PC-3 (cell line): ENCODE measurements at regions not wholly inside any gene's neighbourhood (a gene's known extent, or its start where the extent isn't known, plus 50 kb on each side); places are given as distances from the start of the nearest gene placed in this dataset.
"Not testable (repeated sequence)": the region's sequence is repeated elsewhere in the genome, so short reads cannot be mapped to it uniquely, and the experiment has no call there.

Experiments
- CTCF ChIP-seq: fragments of 300-600 bp; sonication (generic); conservative IDR thresholded peaks from 2 replicates; pipeline ENCODE4 v1.5.1; 2017; ENCODE audit warnings: antibody characterized with exemption, low read depth, mild to moderate bottlenecking, low read length
- EZH2 ChIP-seq: fragments of 300-600 bp; sonication (generic); IDR thresholded peaks from one replicate; pipeline ENCODE4 v1.6.1; 2017; ENCODE audit warnings: antibody characterized with exemption, mild to moderate bottlenecking, low read length; ENCODE audit not compliant: unreplicated experiment

GRCh38 chr14:84341867-84342266 lies 1188.1 kb upstream of the FLRT2 start:
- TF ChIP-seq CTCF, EZH2: not testable (repeated sequence)
